ENCODE measurements at regions not wholly inside any gene's neighbourhood (a gene's known extent, or its start where the extent isn't known, plus 50 kb on each side); places are given as distances from the start of the nearest gene placed in this dataset.
A peak's percentile ranks its signal among the peaks of the same experiment; 100 is the strongest.

DNA sequence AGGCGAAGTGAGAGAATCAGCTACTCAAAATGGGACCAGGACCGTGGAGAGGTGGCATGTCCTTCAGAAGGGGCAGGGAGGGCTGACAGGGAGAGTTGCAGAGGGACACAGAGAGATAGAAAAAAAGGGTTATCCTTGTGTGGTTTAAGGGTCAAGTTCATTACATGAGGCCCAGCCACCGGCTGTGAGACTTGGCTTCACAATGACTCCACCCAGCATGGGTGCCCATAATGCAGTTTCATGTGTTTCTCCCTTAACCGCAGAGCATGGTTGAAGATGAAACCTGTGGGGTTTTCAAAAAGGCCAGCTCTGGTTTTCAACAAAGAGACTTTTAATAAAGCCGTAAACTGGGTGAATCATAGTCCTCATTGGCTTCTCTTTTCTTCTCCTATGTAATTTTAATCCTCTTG, 164.6 kb downstream of the KLF5 start:
- no peak for DNase-seq

DNA sequence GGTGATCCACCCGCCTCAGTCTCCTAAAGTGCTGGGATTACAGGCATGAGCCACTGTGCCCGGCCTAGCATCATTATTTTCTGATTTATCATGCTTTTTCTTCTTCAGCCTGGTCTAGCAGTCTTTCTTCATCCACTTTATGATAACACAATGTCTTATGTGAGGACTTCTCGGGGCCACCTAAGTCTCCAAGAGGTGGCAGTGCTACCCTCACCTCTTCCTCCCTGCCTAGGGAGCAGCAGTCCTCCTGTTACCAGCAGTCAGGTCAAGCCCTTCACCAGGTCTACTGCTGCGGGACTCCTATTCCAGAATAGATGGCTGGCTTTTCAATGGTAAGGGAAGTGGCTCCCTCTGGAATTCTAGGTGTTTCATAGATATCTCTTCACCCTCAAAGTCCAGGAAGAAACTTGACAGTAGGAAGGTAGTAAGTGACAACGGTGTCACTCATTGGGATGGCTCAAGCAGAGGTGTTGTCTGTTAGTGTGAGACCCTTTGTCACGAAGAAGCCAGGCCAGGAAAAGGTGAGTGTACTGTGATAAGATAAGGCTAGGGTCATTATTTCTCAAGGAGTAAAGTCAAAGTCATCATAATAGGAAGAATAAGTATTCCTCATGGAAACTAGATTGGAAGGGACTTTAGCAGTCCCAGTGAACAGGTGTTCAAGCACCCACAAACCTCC, 164.0 kb downstream of the KLF5 start:
- DNase-seq, result no peak

DNA sequence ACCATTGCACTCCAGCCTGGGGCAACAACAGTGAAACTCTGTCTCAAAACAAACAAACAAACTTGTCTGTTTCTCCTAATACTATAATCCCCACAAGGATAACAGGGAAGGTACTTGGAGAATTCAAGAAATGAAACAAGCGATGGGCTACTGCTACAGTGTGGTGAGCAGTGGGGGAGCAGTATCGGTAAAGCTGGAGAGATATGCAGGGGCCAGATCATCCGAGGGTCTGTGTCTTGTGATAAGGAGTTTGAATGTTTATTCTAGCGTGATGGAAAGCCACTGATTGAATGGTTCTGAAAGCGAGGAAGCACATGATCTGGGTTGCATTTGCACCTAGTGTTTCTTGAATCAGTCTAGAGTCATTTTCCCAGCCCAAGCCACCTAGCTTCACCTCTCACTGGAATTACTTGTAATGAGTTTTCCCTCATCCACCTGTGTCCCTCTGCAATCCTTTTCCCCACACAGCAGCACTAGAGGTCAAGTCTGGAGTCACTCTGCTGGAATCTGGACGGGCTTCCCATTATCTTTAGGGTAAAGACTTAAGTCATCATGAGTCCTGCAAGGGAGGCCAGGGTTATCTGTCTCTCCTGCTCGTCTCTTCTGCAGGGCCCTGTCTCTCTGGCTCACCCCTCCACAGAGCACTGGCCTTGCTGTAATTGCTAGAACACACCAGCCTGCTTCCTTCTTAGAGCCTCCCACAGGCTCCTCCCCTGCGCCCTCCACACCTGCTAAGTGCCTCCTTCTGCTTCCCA, 162.3 kb downstream of the KLF5 start:
- DNase-seq, result no peak

DNA sequence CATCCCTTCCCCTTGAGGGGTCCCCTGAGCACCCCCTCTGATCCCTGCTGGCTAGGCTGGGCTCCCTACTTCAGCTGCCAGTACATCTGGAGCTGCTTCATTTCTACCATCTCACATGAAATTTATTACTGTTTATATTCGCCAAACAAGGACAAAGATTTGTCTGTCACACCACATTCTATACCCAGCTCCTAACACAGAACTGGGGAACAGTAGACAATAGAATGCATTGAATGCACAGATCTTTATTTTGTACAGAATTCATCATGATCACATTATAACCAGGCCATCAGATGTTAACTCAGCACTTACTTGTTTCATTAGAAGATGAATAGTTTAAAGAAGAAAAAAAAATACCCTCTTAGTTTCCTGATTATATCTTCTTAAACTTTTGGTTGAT, 159.4 kb downstream of the KLF5 start:
- DNase-seq, result no peak

DNA sequence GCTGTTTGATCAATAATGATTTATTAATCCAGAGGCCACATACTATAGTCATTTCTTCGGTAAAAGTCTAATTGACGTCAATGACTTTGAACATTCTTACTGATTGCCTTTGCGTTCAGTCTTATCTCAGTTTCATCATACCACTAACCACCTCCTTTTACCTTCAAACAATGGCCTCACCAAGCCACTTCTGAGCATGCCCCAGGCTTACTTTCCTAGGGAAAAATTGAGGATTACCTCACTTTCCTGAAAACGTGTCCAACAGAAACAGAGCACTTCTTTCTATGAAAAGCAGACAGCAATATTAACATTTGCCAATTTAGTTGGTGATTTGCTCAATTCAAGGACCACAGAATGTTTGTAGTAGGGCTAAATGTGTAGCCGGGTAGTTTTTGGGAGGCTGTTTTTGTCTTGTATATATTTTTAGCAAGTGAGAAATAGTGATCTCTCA, 157.6 kb downstream of the KLF5 start:
- no peak for DNase-seq

- no peak for DNase-seq
Measured at GRCh38 chr13:73215823-73216222, 157.0 kb downstream of the KLF5 start.

DNA sequence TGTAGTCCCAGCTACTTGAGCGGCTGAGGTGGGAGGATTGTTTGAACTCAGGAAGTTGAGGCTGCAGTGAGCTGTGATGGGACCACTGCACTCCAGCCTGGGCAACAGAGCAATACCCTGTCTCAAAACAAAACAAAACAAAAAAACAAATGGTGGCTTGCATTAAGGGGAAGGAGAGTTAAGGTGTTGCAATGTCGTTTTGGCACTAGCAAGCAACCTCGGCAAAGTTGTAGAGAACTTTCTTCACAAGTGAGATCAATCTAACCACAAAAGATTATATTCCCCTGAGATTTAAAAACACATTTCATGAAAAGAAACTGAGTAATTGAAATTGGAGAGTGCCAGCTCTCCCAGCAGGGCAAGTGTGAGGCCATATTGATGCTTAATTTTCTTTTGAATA, 153.7 kb downstream of the KLF5 start:
- DNase-seq, result peak in 2 of 6 experiments; percentile 6 to 22

GRCh38 chr13:73210218-73210883, 151.5 kb downstream of the KLF5 start:
- no peak for DNase-seq

DNA sequence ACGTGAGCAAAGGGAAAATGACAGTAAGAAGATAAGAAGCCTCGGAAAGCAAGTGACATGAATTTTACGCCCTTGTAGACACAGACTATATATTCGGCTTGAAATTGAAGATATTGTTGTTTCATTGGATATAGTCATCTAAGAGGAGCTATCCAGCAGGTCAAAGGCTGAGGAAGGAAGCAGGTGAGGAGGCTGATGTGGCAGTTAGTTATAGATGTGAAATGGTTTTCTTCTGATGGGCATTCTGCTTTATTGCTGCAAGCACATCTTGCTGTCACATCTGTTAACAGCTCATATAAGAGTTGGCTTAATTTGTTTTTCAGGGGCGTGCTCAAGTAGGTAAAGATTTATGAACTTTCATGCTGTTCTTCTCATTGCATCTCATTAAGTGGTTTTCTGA, 146.1 kb downstream of the KLF5 start:
- no peak for DNase-seq

- no peak for DNase-seq
Measured at GRCh38 chr13:73201626-73202025, 142.8 kb downstream of the KLF5 start.

DNA sequence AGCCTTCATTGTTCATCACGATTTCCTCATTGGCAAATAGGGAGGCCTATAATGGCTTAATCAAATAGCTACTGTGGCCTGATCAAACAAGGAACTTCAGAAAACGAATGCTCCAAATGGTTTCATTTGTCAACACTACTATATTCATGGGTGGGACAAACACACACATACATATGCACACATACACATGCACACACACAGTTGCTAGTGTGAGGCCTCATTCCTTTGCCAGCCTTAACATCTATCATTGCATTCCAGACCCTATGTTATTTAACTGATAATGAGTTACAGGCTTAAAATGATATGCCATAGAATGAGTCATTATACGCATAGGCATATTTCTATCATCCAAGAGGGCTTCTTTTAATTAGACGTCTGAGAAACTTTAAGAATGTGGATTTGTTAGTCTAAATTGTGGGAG, 140.2 kb downstream of the KLF5 start:
- DNase-seq, result no peak

DNA sequence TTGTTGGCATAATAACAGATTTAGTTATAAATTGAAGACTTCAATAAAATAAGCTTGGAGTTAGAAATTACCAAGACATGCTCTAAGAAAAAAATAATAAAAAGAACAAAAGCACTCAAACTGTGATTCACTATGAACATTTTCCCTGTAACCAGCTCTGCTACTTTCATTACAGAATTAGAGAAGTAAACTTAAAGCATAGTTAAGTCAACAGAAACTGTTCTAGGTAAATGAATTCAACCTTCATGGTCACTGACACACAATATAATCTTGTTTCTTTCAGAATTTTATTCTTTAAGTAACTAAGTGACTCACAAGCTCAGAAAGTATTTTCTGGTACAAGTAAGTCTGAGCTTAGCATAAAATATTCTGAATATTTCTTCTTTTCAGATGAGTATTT, 136.3 kb downstream of the KLF5 start:
- DNase-seq, result no peak

GRCh38 chr13:73194310-73194709, 135.5 kb downstream of the KLF5 start:
- no peak for DNase-seq

- DNase-seq, result no peak
Measured at GRCh38 chr13:73193554-73193953, 134.7 kb downstream of the KLF5 start.

DNA sequence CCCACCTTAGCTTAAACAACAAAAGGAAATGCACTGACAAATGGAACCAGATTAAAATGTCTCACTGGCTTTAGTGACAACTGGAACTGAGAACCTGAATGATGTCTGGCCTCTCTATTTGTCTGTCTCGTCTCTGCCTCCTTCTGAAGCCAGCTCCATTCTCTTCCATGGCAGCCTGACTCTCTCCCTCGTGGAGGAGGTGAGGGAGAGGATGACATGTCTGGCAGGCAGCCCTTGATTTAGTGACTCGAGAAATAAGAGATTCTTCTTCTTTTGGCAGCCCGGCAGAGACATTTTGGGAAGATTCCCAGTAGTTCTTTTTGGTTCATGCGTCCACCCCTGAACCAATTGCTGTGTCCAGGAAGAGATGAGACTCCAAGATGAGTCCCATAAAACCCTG, 131.7 kb downstream of the KLF5 start:
- DNase-seq, result no peak

- DNase-seq, result no peak
Measured at GRCh38 chr13:73189776-73190175, 131.0 kb downstream of the KLF5 start.

DNA sequence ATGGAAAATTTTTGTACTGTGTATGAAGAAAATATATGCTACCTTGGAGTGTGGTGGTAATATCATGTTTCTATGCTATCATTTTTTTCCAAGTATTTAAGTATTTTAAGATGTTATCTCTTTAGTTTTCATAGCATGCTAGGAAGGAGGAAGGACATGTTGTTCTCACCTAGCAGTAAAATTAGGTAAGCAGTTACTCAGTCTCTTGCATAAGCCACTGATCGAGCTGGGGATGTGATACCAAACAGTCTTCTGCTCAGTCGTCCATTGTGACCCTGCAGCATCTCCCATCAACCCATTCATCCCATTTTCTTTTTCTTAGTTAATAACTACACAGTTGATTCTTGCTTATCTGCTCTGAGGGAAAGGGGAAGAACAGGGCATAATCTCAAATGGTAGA, 130.6 kb downstream of the KLF5 start:
- no peak for DNase-seq

GRCh38 chr13:73187106-73187505, 128.3 kb downstream of the KLF5 start:
- no peak for DNase-seq

DNA sequence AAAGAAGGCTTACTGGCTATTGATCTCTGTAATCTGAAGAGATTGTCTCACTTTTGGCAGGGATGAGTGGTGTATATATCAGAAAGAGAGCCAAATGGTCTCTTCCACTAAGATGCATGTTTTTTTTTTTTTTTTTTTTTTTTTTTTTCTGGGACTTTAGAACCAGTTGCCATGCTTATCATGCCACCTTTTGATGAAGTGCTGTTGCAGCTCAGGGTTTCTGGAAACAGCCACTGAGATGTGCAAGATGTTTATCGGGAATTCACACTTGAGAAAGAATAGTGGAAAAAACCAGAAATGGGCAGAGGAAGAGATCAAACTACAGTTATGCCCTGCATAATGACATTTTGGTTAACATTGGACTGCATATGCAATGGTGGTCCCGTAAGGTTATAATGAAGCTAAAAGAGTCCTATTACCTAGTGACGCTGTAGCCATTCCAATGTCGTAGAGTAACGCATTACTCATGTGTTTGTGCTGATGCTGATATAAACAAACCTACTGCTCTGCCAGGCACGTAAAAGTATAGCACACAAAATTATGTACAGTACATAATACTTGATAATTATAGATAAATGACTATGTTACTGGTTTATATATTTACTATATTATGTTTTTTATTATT, 121.0 kb downstream of the KLF5 start:
- no peak for DNase-seq

DNA sequence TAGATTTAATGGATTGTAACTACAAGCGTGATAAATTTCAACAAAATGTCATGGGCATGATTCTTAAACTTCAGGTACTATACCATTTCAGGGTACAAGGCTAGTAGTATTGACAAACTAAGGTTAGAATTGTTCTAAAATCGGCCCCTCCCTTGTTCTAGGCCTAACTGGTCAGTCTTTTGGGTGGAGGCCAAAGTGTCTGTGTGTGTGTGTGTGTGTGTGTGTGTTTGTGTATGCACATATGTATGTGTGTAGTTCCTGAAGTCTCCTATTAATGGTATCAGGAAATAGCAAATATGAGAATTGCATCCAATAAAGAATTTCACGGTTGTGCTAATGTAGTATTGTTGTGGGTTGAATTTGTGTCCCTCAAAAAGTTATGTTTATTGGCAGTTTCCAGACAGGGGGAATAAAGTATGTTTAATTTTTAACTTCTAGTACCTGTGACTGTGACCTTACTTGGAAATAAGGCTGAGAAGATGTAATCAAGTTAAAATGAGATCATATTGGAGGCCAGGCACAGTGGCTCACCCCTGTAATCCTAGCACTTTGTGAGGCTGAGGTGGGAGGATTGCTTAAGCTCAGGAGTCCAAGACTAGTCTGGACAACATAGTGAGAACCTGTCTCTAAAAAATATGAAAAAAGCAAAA, 119.2 kb downstream of the KLF5 start:
- DNase-seq, result no peak

DNA sequence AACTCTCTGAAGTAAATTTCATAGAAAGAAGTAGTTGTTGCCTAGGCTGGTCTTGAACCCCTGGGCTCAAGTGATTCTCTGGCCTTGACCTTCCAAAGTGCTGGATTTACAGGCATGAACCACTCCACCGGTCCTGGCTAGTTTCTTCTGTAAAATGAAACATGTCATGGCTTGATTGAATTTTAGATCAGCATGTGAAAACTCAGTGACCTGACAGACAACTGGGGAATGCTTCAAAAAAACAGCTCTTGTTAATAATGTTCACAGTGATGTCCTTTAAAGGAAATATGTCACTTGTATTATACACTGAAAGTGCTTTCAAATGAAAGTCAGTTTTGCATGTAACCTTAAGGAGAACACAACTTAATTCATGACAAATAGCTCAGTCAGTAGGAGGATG, 118.2 kb downstream of the KLF5 start:
- DNase-seq, result no peak

DNA sequence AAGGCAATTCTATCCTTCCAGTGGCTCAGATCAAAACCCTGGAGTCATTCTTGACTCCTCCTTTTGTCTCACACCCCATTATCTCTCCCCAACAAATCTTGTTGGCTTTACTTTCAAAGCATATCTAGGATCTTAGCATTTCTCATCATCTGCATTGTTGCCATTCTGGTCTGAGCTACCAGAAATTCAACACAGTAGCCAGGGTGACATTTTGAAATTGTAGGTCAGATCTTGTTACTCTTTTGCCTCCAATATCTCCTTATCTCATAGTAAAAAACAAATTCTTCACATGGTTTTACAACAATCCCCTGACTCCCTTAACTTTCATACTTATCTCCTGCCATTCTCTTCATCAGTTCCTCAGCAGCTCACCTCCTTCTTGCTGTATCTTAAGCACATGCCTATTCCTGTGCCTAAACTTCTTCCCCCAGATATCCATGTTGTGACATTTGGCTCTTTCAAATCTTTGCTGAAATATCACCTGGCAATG, 115.8 kb downstream of the KLF5 start:
- DNase-seq, result no peak

DNA sequence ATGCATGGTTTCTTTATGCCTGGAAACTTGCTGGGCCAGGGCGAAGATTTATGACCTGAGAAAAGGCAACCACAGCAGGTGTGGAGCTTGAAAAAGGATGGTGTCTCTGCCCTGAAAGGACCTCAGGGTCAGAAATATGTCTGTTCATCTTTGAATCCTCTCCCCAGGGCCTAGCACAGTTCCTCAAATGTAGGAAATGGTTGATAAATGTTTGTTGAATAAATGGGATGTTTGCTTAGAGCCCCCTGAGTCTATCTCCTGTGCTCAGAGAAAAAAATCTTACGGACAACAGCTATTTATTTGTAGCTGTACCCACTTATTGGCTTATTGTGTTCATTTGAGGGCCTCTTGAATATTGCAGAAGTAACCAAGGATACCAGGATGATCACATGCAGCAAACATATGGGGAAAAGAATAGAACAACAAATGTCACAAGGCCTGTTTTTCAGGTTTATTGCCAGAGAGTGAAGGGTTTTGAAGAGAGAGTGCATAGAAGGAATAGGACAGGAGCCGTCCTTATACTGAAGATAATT, 114.5 kb downstream of the KLF5 start:
- no peak for DNase-seq
